IgD-negative memory B cell (primary cell): ENCODE measurements at regions not wholly inside any gene's neighbourhood (a gene's known extent, or its start where the extent isn't known, plus 50 kb on each side); places are given as distances from the start of the nearest gene placed in this dataset.

Experiments used
- H3K27ac Mint-ChIP-seq, 3 donors: one replicate each; pipeline ENCODE4 v1.8.0; 2020 to 2022; ENCODE audit warnings: mild to moderate bottlenecking in 3 of 3, mixed read lengths in 3 of 3, moderate library complexity in 1 of 3
- H3K27me3 Mint-ChIP-seq: one replicate; pipeline ENCODE4 v1.8.0; 2021; ENCODE audit warnings: mixed read lengths
- H3K36me3 Mint-ChIP-seq: one replicate; pipeline ENCODE4 v1.8.0; 2020; ENCODE audit warnings: mild to moderate bottlenecking, mixed read lengths
- H3K4me1 Mint-ChIP-seq, 3 donors: one replicate each; pipeline ENCODE4 v1.8.0; 2020 to 2022; ENCODE audit warnings: mixed read lengths in 3 of 3, mild to moderate bottlenecking in 1 of 3
- H3K4me3 Mint-ChIP-seq, 4 donors: one replicate each; pipeline ENCODE4 v1.8.0; 2020 to 2022; ENCODE audit warnings: mild to moderate bottlenecking in 4 of 4, mixed read lengths in 4 of 4, moderate library complexity in 3 of 4
- H3K9me3 Mint-ChIP-seq, 3 donors: one replicate each; pipeline ENCODE4 v1.8.0; 2020 to 2021; ENCODE audit warnings: mixed read lengths in 3 of 3, mild to moderate bottlenecking in 1 of 3

DNA sequence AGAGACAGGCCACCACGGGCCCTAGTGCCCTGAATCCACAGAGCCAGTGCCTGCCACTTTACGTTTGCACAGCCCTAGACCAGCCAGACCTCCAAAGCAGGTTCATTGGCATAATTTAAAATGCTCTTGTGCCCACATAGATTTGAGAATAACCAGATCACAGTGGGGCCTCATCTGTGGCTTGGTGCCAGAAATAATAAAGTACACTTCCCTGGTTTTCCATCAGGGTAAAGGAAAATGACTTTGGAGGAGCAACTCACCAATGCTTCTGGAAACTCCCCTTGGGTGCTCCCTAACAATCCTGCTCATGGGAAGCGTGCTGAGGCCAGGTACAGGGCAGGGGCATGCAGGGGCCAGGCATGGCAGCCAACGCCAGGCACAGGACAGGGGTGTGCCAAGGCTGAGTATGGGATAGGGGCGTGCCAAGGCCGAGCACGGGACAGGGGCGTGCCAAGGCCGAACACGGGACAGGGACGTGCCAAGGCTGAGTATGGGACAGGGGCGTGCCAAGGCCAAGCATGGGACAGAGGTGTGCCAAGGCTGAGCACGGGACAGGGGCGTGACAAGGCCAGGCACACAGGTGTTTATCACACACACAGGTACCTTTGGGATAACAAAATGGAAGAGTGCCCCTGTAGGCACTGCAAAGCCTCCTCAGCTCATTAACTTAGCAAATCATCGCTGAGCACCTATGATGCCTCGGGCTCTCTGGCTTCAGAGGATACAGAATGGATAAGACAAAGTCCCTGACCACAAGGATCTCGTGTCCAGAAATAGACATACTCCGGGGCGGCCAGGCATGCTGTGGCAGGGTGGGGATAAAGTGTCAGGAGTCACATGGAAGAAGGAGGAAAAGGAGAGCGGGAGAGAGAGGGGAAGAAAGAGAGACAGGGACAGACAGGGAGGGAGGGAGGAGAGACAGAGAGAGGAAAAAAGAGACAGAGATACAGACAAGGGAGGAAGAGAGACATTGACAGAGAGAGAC is 334.7 kb downstream of the EIPR1 start:
- no peaks in the 10 kb centered on the region for H3K36me3 Mint-ChIP-seq
- H3K27me3 Mint-ChIP-seq = peaks cover 6% of the 10 kb centered on the region
- no peaks in the 10 kb centered on the region for H3K4me1 Mint-ChIP-seq
- no peak overlapping the region for H3K27ac Mint-ChIP-seq
- no peaks in the 10 kb centered on the region for H3K9me3 Mint-ChIP-seq
- H3K4me3 Mint-ChIP-seq = no peak overlapping the region

DNA sequence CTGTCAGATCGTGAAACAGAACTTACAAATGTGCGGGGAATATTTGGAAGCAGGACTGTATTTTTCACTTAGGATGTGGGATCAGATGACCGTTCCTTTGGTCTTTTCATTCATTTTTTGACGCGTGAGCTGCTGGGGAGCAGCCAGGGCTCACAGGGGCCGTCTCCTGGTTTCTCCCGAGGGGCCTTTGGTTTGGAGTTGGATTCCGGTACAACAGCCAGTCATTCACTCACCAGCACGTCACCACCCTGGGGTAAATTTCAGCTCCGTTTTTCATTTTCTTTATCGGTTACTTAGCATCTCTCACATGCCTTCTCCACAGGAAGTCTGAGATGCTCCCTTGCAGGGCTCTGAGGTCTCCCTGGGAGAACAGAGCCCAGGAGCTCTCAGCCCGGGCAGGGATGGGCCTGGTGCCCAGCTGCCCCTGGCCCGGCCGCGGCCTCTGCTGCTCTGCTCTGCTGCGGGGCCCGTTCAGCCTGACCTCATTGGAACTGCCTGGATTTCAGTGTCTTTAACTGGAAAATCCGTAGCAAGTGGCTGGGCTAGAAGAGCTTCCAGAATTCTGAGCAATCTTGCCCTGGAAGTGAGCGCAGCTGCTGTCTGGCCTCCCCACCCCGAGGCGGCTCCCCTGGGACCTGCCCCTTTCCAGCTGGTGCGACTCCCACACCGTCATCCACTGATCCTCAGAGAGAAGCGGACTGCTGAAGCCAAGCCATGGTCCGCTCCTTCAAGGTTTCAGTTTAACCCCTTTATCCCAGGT is 335.6 kb downstream of the EIPR1 start:
- Mint-ChIP-seq H3K27ac (no peak overlapping the region), H3K9me3 (no peaks in the 10 kb centered on the region), H3K27me3 (peaks cover 6% of the 10 kb centered on the region), H3K4me3 (peak overlapping the region in 1 of 4 donors; percentile 9), H3K4me1 (no peaks in the 10 kb centered on the region), H3K36me3 (no peaks in the 10 kb centered on the region)

DNA sequence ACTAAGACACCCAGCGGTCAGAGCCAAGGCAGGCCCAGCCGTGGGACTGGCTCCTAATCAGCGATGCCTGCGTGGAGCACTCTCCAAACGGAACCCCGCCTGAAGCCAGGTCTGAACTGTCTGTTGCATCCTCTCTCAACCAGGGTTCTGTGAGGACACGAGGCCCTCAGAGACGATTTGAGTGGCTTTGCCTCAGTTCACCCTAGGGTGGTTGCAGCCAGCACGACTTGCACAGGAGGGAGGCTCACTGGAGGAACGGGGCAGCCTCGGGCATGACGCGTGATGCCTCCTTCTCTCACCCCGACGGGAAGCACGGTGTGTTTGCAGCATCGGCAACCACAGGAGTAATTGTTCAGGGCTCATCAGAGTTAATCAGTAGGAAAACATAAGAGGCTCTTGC is 336.4 kb downstream of the EIPR1 start:
- no peaks in the 10 kb centered on the region for H3K4me1 Mint-ChIP-seq
- H3K27ac Mint-ChIP-seq = no peak overlapping the region
- H3K27me3 Mint-ChIP-seq = peaks cover 6% of the 10 kb centered on the region
- no peaks in the 10 kb centered on the region for H3K36me3 Mint-ChIP-seq
- H3K4me3 Mint-ChIP-seq = no peak overlapping the region
- H3K9me3 Mint-ChIP-seq = no peaks in the 10 kb centered on the region

DNA sequence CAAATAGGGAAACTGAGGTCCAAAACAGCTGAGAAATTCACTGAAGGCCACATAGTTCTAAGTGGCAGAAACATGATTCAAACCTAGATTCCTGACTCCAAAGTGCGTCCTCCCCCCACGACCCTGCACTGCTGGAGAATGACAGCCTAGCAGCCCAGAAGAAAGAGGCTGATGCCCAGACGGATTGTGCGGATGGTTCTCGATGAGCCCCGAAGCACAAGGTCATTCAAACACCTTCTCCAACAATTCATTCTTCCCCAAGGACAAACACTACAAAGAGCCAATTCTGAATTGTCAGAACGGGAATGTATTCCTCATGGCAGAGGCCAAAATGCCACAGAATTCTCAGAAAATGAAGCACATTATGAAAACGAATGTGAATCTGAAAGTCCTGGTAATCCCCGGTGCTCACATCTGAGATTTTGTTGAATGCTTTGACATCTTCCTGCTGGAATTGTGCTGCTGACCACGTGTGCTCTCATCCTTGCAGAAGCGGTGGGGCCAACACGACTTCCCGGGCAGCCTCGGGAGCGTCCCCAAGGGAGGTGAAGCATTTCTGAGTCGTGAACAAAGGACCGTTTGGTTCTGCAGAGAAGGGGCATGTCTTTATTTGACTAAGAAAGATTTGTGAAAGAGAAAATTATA is 337.0 kb downstream of the EIPR1 start:
- no peak overlapping the region for H3K27ac Mint-ChIP-seq
- H3K9me3 Mint-ChIP-seq = no peaks in the 10 kb centered on the region
- peaks cover 6% of the 10 kb centered on the region for H3K27me3 Mint-ChIP-seq
- no peak overlapping the region for H3K4me3 Mint-ChIP-seq
- no peaks in the 10 kb centered on the region for H3K4me1 Mint-ChIP-seq
- H3K36me3 Mint-ChIP-seq = no peaks in the 10 kb centered on the region

DNA sequence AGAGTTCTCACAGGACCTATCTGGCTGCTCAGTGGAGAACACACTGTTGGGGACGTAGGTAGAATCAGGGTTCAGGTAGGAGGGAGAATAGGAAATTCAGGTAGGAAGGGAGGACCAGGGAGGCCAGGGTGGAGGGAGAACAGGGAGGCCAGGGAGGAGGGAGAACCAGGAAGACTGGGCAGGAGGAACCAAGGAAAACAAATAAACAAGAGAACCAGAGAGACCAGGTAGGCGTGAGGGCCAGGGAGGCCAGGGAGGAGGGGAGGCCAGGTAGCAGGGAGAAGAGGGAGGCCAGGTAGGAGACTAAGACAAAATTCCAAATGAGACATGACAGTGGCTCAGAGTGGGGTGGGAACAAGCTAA is 337.6 kb downstream of the EIPR1 start:
- no peaks in the 10 kb centered on the region for H3K36me3 Mint-ChIP-seq
- no peak overlapping the region for H3K27ac Mint-ChIP-seq
- no peaks in the 10 kb centered on the region for H3K4me1 Mint-ChIP-seq
- no peaks in the 10 kb centered on the region for H3K9me3 Mint-ChIP-seq
- no peak overlapping the region for H3K4me3 Mint-ChIP-seq
- peaks cover 6% of the 10 kb centered on the region for H3K27me3 Mint-ChIP-seq

DNA sequence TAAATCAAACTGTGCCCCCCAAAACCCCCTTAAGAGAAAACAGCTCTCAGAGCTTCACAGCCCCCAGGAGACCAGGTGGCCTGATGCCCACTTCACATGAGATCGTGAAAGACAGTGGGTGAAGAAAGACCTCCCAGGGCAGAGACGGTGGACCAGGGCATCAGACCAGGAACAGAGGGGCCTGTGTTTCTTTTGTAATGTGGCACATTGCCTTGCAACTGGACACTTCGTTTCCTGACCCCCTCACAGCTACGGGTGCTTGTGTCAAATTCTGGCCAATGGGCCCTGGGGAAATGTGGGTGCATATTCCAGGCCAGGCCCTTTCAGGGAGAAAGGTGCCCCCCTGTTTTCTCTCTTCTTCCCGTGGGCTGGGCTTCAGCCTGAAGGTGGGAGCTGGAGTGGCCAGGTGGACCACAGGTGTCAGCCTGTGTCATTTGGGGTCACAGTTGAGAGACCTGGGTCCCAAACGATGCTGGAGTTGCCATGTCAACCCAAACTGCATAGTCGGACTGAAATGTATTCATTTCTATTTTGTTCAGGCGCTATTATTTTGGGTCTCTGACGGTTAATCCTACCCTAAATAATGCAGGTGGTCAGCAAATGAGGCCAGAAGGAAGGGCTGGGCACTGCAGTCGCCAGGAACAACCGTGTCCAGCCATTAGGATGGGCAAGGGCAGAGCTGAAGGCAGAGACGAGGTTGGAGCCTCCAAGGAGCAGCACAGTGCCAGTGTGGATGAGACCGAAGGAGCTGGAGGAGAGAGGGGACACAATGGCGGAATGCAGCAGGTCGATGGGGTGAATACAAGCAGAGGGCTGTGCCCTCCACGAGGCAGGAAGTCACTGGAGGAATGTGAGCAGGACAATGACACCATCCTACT is 338.2 kb downstream of the EIPR1 start:
- Mint-ChIP-seq H3K27me3 (peaks cover 6% of the 10 kb centered on the region), H3K9me3 (no peaks in the 10 kb centered on the region), H3K4me1 (no peaks in the 10 kb centered on the region), H3K4me3 (no peak overlapping the region), H3K36me3 (no peaks in the 10 kb centered on the region), H3K27ac (peak overlapping the region in 1 of 3 donors; percentile 16)

DNA sequence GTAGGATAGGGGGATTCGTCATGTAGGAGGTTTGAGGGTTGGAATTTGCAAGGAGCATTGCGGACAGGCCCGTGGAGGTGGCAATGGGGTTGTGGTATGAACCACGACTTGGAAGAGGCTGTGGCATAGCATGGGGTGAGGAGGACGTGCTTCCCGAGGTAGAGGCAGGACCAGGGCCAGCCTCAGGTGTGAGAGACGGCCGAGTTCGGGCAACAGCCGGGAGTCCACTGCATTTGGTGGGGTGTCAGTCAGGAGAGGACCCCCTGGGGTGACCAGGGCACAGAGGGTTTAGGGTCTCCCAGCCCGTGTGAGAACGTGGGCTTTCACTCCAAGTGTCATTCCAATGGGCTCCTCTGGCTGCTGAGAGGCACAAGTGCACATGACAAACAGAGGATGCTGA is 339.0 kb downstream of the EIPR1 start:
- H3K27me3 Mint-ChIP-seq = peaks cover 6% of the 10 kb centered on the region
- H3K9me3 Mint-ChIP-seq = no peaks in the 10 kb centered on the region
- no peaks in the 10 kb centered on the region for H3K36me3 Mint-ChIP-seq
- H3K4me3 Mint-ChIP-seq = no peak overlapping the region
- H3K4me1 Mint-ChIP-seq = no peaks in the 10 kb centered on the region
- no peak overlapping the region for H3K27ac Mint-ChIP-seq

DNA sequence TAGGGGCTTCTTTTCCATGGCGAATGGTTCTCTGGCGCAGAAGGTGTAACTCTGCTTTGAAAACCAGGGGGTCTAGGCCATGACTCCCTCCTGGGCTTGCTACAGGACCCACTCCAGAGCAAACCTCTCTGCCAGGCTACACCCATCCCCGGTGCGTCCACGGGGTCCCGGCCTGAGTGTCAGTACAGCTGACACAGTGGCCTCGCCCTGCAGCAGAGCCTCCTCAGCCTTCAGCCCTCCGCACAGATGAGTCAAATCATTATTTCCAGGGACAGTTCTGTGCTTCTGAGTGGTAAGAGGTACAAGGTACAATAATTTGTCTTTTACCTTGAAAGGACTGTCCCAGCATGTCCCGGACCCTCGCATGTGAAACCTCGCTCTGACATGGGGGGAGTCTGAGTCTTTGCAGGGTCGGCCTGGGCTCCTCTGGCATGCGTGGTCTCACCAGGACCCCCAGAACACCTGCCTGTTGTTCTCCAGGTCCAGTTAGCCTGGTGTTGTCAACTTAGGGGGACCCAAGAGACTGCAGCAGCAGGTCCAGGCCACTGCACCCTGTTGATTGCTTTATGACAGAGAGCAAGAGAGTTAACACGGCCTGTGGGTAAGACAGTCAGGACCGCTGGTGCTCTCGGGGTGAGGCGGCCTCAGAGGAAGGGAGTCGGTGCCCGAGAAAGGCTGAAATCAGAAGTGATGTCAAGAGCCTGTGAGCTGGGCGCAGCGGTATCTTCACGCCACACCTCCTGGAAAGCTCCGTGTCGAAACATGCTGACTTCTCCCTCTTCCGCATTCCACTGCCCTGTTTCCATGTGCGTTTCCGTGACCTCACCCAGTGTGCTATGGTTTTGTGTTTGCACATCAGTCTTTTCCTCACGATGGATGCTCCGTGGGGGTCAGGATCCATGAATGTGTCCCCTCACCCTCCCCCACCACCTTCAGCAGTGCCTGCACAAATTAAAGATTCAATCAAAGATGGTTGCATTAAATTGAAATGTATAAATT is 340.1 kb downstream of the EIPR1 start:
- H3K27me3 Mint-ChIP-seq = peaks cover 6% of the 10 kb centered on the region
- H3K4me3 Mint-ChIP-seq = no peak overlapping the region
- no peaks in the 10 kb centered on the region for H3K36me3 Mint-ChIP-seq
- no peak overlapping the region for H3K27ac Mint-ChIP-seq
- H3K4me1 Mint-ChIP-seq = no peaks in the 10 kb centered on the region
- no peaks in the 10 kb centered on the region for H3K9me3 Mint-ChIP-seq

DNA sequence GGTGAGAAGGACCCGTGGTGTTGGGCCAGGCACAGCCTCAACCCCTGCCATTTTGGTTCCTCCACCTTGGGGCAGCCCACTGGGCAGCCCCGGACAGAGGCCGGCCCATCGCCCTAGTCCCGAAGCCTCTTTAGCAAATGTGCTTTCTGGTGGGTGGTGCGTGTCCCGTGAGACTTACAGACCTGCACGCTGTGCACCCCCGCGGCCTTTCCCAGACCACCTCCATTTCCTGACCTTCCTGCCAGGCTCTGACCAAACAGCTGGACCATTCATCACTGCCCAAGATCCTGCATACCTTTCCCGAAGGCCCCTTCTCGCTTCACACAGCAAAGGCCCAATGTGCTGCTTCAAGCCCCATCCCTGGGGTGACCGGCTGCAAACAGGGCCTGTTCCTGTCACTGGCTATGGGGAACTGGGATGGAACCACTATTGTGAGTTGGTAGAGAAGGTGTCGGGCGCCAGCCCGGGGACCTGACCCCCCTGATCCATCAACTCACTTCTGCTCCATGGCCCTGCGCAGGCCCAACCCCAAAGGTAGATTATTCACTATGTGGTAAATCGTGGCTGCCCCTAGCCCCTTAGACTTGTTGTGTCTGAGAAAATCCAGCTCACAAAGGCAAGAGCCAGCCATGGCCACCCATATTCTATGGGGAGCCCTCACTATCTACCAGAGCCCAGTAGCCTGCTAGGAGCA is 341.0 kb downstream of the EIPR1 start:
- H3K4me3 Mint-ChIP-seq = no peak overlapping the region
- no peaks in the 10 kb centered on the region for H3K4me1 Mint-ChIP-seq
- no peaks in the 10 kb centered on the region for H3K9me3 Mint-ChIP-seq
- H3K27me3 Mint-ChIP-seq = peaks cover 6% of the 10 kb centered on the region
- no peaks in the 10 kb centered on the region for H3K36me3 Mint-ChIP-seq
- no peak overlapping the region for H3K27ac Mint-ChIP-seq

DNA sequence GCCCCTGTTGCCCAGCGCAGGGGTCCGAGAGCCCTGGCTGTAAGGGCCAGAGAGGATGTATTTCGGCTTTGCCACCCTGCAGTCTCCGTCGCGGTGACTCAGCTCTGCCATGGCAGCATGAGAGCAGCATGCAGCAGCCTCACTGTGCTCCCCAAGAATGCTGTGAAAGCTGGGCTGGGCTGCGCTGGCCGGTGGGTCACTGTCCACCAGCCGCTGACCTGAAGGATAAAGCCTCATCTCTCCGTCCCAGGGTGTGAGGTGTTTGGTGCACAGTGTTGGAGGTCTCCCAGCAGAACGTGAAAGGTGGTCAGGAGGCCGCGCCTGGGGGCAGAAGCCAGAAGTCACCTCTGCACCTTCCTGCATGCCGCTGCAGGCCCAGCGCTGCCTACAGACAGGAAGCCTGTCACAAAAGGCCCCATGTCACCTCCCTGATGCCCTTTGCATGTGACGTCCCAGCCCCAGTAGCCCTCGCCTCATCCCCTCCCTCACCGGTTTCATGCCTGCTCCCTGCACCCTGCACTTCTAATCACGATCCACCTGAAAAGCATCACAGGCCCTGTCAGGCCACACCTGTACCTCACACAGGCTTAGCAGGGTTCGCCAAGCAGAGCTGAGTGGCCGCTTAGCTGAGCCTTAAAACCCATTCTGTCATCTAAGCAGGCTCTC is 342.1 kb downstream of the EIPR1 start:
- Mint-ChIP-seq H3K9me3 (no peaks in the 10 kb centered on the region), H3K27me3 (peaks cover 5% of the 10 kb centered on the region), H3K36me3 (no peaks in the 10 kb centered on the region), H3K27ac (no peak overlapping the region), H3K4me3 (no peak overlapping the region), H3K4me1 (no peaks in the 10 kb centered on the region)

DNA sequence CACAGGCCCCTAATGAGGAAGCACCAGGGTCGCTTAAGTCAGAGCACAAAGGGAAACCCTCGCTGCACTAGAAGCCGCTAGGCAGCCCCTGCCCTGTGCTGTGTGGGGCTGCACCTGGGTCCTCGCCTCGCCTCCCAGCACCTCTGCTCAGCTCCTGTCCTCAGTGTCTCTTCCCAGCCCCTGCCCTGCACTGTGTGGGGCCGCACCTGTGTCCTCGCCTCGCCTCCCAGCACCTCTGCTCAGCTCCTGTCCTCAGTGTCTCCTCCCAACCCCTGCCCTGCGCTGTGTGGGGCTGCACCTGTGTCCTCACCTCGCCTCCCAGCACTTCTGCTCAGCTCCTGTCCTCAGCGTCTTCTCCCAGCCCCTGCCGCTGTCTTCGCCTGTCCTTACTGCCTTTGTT is 342.8 kb downstream of the EIPR1 start:
- peaks cover 0 to 2% (median 0%) of the 10 kb centered on the region in 3 donors for H3K9me3 Mint-ChIP-seq
- H3K27me3 Mint-ChIP-seq = peaks cover 5% of the 10 kb centered on the region
- H3K27ac Mint-ChIP-seq = no peak overlapping the region

DNA sequence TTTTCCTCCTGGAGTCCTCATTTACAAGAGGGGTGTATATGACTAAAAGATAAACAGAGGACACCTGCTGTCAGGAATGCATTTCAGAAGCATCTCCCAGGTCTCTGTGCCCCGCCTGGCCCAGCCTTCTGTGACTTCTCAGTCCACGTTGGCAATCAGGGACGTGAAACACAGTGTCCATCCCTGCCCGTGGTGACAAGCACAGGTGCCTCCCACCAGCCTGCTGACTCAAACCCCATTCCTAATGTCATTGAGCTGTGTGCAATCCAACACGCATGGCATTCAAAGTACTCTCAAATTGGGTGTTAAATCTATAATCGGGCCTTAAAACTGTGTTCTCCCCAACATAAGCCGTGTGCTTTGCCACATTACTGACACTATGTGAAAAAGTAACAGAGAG is 343.2 kb downstream of the EIPR1 start:
- H3K4me1 Mint-ChIP-seq = no peaks in the 10 kb centered on the region
- H3K36me3 Mint-ChIP-seq = no peaks in the 10 kb centered on the region
- H3K27ac Mint-ChIP-seq = no peak overlapping the region
- peaks cover 0 to 2% (median 2%) of the 10 kb centered on the region in 3 donors for H3K9me3 Mint-ChIP-seq
- no peak overlapping the region for H3K4me3 Mint-ChIP-seq
- H3K27me3 Mint-ChIP-seq = peaks cover 5% of the 10 kb centered on the region

More for the DNA sequence above, 342.8 kb downstream of the EIPR1 start:
- Mint-ChIP-seq H3K36me3 (no peaks in the 10 kb centered on the region), H3K4me1 (no peaks in the 10 kb centered on the region), H3K4me3 (peak overlapping the region in 1 of 4 donors; percentile 21)

DNA sequence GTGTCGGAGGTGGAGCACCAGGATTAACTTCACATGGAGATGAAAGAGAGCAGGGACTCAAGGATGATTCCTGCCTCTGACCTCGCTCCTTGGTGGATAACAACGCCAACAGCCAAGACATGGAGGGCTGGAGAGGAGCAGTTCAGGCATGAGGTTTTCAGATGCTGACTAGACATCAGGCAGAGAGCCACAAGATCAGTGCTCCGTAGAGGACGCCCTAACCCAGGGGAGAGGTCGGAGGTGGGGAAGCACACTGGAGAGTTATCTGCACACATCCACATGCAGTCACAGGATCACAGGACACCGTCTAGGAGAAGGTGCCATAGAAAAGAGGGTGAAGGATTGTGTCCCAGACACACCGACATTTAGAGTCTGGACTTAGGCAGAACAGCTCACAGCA is 344.3 kb downstream of the EIPR1 start:
- Mint-ChIP-seq H3K4me3 (no peak overlapping the region), H3K9me3 (peaks cover 0 to 3% (median 2%) of the 10 kb centered on the region in 3 donors), H3K27me3 (peaks cover under 1% of the 10 kb centered on the region), H3K36me3 (no peaks in the 10 kb centered on the region), H3K27ac (no peak overlapping the region), H3K4me1 (no peaks in the 10 kb centered on the region)
